NCI-H146 treated with DMSO at 0.1 percent for 48 hours (cell line): ENCODE measurements at regions not wholly inside any gene's neighbourhood (a gene's known extent, or its start where the extent isn't known, plus 50 kb on each side); places are given as distances from the start of the nearest gene placed in this dataset.
"Not testable (repeated sequence)": the region's sequence is repeated elsewhere in the genome, so short reads cannot be mapped to it uniquely, and the experiment has no call there.

Source experiments
- DNase-seq: peaks from one replicate; lab custom pipeline; 2025; ENCODE audit not compliant: unreplicated experiment; lab: John Stamatoyannopoulos, UW

DNA sequence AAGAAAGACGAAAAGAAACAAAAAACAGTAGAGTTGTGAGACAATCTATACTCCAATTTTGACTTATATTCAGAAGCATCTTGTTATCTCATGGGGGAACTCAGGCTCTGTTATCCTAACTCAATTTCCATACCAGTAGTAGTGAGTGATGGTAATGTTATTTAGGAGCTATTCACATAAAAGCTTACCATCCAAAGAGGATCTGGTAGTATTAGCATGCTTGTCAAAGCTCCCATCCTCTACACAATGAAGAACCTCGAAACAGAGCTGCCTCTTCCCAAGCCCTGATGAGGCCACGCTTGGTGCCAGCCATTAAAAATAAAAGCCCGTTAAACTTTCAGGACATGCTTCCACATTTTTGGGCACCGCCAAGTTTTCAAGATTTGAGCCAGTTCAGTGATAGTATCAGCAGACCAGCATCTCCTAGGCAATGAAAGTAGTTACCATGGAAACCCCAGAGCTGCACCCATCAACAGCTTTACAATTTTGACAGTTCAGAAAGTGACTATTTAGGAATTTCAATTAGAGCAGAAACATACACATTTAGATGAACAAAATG lies 173.3 kb downstream of the CD83 start:
- no peak for DNase-seq

- DNase-seq: no peak
These were observed 173.8 kb downstream of the CD83 start for GRCh38 chr6:14291331-14291730.

DNA sequence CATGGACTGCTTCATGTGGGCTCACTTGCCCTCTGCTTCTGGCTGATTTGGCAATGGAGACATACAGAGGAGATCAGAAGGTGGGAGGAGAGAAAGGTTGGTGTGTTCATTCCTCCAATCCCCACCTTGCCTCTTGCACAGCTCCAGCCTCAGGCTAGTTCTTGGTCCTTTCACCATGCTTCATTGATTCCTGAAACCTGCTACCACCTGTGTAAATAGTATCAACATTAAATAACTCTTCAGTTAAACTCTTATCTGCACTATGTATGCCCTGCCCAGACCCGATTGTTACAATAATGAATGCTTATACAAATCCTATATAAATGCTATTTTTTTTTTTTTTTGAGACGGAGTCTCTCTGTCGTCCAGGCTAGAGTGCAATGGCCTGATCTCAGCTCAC lies 174.5 kb downstream of the CD83 start:
- peak; percentile 99 for DNase-seq

DNA sequence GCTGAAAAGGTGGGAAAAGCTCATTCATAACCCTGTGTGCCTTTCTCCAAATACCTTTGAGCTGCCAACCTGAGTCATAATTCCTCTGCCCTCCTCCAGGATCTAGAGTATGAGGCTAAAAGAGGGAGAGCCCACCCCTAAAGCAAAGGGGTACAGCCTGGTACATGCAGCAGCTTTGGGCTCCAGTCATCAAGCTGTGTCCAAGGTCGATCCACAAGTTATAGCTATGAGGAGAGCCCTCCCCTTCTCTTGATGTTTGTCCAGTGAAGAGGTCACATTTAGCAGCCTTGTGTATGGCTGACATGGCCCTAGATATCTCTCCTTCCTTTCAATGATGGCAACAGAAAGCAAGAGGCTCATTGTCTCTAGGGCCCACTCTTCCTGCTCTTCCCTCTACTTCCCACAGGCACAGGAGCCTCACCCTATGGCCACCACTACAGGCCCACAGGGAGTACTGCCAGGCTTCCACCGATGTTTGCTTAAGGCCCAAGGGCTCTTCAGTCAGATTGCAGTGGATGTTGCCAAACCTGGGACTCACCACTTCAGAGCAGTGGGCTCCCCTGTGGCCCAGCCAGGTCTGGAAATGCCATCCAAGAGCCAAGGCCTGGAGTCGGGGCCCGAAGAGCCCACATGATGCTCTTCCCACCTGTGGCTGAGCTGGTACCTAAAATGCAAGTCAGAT lies 176.8 kb downstream of the CD83 start:
- no peak for DNase-seq

DNA sequence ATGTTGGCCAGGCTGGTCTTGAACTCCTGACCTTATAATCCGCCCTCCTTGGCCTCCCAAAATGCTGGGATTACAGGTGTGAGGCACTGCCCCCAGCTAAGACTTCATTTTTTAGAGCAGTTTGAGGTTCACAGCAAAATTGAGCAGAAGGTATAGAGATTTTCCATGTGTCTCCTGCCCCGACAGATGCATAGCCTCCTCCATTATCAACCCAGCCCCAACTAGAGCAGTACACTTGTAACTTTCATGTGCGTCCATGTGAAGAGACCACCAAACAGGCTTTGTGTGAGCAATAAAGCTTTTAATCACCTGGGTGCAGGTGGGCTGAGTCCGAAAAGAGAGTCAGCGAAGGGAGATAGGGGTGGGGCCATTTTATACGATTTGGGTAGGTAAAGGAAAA lies 179.1 kb downstream of the CD83 start:
- DNase-seq: not testable (repeated sequence)

GRCh38 chr6:14297118-14297517 lies 179.5 kb downstream of the CD83 start:
- not testable (repeated sequence) for DNase-seq

- DNase-seq: not testable (repeated sequence)
These were observed 182.6 kb downstream of the CD83 start for GRCh38 chr6:14300189-14300588.

- DNase-seq: not testable (repeated sequence)
These were observed 183.1 kb downstream of the CD83 start for GRCh38 chr6:14300721-14301120.

- DNase-seq: not testable (repeated sequence)
These were observed 183.9 kb downstream of the CD83 start for GRCh38 chr6:14301477-14301876.

- no peak for DNase-seq
These were observed 187.6 kb downstream of the CD83 start for GRCh38 chr6:14305131-14305530.

DNA sequence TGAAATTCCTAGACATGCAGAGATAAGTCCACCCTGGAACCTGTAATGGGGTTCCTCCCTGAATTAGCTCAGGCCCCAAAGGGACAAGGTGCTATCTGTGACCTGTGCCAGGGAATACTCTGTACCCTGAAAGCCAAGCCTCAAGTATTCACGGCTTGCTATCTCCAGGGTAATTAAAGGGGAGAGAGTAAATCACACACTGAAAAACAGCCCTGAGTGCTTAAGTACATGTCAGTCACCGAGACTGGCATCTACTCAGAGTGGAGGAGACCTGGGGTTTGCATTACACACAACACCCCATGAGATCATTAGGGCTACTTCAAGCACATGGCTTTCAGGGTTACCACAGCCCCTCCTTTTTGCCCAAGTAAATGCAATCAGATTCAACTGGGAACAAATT lies 188.1 kb downstream of the CD83 start:
- no peak for DNase-seq

DNA sequence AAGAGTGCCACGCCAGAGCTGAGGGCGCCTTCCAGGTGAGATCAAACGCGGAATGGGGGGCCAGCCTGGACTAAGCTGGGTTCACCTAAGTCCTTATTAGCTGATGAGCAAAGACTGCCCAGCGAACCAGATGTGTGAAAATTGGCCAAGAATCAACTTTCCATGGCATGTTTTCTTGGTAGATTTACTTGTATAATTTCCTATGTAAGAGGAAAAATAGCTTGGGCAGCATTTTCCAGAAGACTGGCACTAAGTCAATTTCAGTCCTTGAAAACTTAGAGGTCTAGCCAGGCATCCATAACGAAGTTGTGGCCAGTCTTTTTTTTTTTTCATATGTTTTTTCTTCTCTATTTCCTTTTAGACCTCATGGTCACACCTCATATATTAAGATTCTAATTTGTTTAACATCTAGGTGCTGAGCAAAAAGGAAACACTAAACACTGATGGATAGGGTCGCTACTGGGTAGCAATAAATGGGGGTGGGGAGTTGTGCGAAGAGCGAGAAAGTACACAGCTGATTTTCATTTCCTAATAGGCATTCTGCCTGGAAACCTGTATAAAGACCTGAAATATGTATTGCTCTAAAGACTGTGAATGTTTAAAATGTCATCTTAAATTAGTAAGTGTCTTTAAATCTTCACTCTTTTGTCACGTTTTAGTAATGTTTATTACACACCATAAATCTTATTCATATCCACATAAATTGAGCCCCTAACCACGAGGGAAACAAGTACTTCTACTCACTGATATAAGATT lies 188.8 kb downstream of the CD83 start:
- DNase-seq: no peak

DNA sequence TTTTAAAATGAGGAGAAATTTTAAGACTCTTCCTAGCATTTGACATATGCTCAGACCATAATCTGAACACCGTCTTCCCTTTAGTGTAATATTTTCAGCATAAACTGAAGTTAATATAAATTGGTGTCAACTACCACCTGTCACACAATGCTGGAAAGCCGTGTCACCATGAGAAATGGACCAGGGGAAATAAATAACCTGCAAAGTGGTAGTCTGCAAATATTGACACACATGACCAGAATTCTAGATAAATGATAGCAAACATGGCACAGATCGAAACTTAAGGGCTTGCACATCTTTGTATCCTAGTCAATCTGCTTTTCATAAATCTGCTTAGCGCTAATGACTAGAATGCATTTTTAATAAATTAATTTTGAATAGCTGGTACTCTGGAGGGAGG lies 191.9 kb downstream of the CD83 start:
- DNase-seq: peak; percentile 76

- peak; percentile 55 for DNase-seq
These were observed 192.4 kb downstream of the CD83 start for GRCh38 chr6:14309951-14310445.

GRCh38 chr6:14310960-14311359 lies 193.4 kb downstream of the CD83 start:
- no peak for DNase-seq

- no peak for DNase-seq
These were observed 195.0 kb downstream of the CD83 start for GRCh38 chr6:14312587-14312986.

DNA sequence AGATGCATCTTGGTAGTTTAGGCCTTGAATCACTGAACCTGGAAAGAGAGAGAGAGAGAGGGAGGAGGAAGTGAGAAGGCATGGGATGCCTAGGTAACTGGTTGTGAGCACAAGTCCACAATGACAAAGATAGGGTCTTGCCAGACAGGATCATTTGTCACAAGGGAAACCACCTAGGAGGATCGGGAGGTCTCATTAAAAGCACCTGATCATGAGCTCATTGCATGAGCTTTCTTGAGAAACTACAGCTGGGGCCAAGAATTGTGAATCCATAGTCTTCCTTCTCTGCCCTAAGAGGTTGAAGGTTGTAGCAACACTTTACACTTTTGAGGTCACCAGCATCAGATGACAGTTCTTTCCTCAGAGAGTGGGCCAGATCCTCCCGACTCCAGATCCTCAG lies 195.7 kb downstream of the CD83 start:
- no peak for DNase-seq

GRCh38 chr6:14315353-14315752 lies 197.8 kb downstream of the CD83 start:
- DNase-seq: no peak

DNA sequence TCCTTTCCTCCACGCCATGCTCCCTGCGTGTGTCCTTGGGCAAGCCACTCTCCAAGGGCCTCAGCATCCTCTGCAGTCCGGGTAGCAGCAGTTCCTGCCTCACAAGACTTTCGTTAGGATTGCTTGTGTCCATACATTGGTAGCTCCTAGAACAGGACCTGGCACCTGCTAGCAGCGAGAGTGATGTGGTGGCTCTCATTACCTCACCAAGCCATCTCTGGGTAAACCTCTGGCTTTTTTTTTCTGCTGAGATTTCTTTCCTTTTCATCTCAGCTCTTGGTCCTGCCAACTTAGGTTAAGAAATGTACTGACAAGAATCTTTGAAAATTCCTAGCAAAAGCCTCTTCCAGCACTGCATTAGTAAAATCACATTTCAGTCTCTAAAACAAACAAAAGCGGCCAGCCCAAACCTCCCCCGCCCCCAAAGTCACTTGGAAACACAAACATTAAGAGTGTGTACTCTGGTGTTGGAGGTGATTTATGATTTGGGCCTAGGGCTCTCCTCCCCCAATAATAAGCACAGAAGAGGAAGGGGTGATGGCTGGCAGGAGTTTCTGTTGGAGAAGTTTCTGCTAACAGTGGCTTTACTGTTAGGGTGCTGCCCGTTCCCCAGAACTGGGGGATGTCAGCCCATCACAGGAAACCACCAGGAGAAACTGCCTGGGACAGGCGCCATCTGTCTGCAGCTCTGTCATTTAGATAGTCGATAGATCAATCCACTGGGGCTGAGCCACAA lies 199.2 kb downstream of the CD83 start:
- DNase-seq: peak; percentile 37

GRCh38 chr6:14317387-14317970 lies 199.9 kb downstream of the CD83 start:
- DNase-seq: peak; percentile 32

GRCh38 chr6:14320332-14320731 lies 202.8 kb downstream of the CD83 start:
- no peak for DNase-seq
